T-helper 2 cell treated with Interferon-gamma antibody and Interleukin-4, amounts not matched to agents 100 ng/mL and 5 ng/mL, for 36 hours (primary cell): ENCODE measurements at regions not wholly inside any gene's neighbourhood (a gene's known extent, or its start where the extent isn't known, plus 50 kb on each side); places are given as distances from the start of the nearest gene placed in this dataset.

Source experiments
- intact Hi-C: fragments of 100-400 bp; cut with micrococcal nuclease; formaldehyde crosslinking; loops from one replicate; pipeline ENCODE4 v1.15.1; 2023

- intact Hi-C loops = no loop called here
Observed at GRCh38 chrX:25226151-25226550, 210.4 kb upstream of the ARX start.

GRCh38 chrX:25219480-25219879 is 203.7 kb upstream of the ARX start:
- intact Hi-C loops = no loop called here

- intact Hi-C loops = no loop called here
Observed at GRCh38 chrX:25213611-25214010, 197.8 kb upstream of the ARX start.

GRCh38 chrX:25207803-25208475 is 192.2 kb upstream of the ARX start:
- intact Hi-C loops = no loop called here

- intact Hi-C loops = no loop called here
Observed at GRCh38 chrX:25206778-25207177, 191.0 kb upstream of the ARX start.

GRCh38 chrX:25204182-25204581 is 188.4 kb upstream of the ARX start:
- intact Hi-C loops = no loop called here

- intact Hi-C loops = no loop called here
Observed at GRCh38 chrX:25202827-25203226, 187.1 kb upstream of the ARX start.

GRCh38 chrX:25198891-25199290 is 183.1 kb upstream of the ARX start:
- intact Hi-C loops = no loop called here

- intact Hi-C loops = no loop called here
Observed at GRCh38 chrX:25198253-25198652, 182.5 kb upstream of the ARX start.

GRCh38 chrX:25196221-25196620 is 180.5 kb upstream of the ARX start:
- intact Hi-C loops = no loop called here

GRCh38 chrX:25191403-25191802 is 175.6 kb upstream of the ARX start:
- intact Hi-C loops = no loop called here

- intact Hi-C loops = no loop called here
Observed at GRCh38 chrX:25181775-25182174, 166.0 kb upstream of the ARX start.

- intact Hi-C loops = no loop called here
Observed at GRCh38 chrX:25180242-25180641, 164.5 kb upstream of the ARX start.

GRCh38 chrX:25178555-25178954 is 162.8 kb upstream of the ARX start:
- intact Hi-C loops = no loop called here

GRCh38 chrX:25175743-25176142 is 160.0 kb upstream of the ARX start:
- intact Hi-C loops = no loop called here

- intact Hi-C loops = no loop called here
Observed at GRCh38 chrX:25175171-25175570, 159.4 kb upstream of the ARX start.

- intact Hi-C loops = no loop called here
Observed at GRCh38 chrX:25166546-25166945, 150.8 kb upstream of the ARX start.

- intact Hi-C loops = no loop called here
Observed at GRCh38 chrX:25166145-25166544, 150.4 kb upstream of the ARX start.

- intact Hi-C loops = no loop called here
Observed at GRCh38 chrX:25158635-25159034, 142.9 kb upstream of the ARX start.

- intact Hi-C loops = no loop called here
Observed at GRCh38 chrX:25156832-25157231, 141.1 kb upstream of the ARX start.

- intact Hi-C loops = no loop called here
Observed at GRCh38 chrX:25156323-25156722, 140.6 kb upstream of the ARX start.

GRCh38 chrX:25154168-25154567 is 138.4 kb upstream of the ARX start:
- intact Hi-C loops = no loop called here

GRCh38 chrX:25151749-25152148 is 136.0 kb upstream of the ARX start:
- intact Hi-C loops = no loop called here
